RWPE2 (cell line): ENCODE measurements at regions not wholly inside any gene's neighbourhood (a gene's known extent, or its start where the extent isn't known, plus 50 kb on each side); places are given as distances from the start of the nearest gene placed in this dataset.

Source experiments
- ATAC-seq: fragments of 200-7000 bp; cut with Tn5 transposase; 3 replicates; pipeline ENCODE4 v1.9.1; 2021; ENCODE audit warnings: low read depth
- DNase-seq: peaks from one replicate; pipeline ENCODE4 v3.0.0-alpha.2; 2020; ENCODE audit warnings: low spot score
- H3K27ac ChIP-seq: fragments of 450-650 bp; 2 replicates; pipeline ENCODE4 v1.5.1; 2017; ENCODE audit warnings: mild to moderate bottlenecking; ENCODE audit not compliant: poor library complexity, severe bottlenecking
- H3K27me3 ChIP-seq: fragments of 250-450 bp; sonication (Bioruptor Pico); 2 replicates; pipeline ENCODE4 v1.5.1; 2021; ENCODE audit warnings: mild to moderate bottlenecking, moderate library complexity; ENCODE audit not compliant: insufficient read depth, poor library complexity, severe bottlenecking
- H3K36me3 ChIP-seq: fragments of 250-450 bp; sonication (Bioruptor Pico); 2 replicates; pipeline ENCODE4 v1.5.1; 2020; ENCODE audit warnings: low read depth, mild to moderate bottlenecking, moderate library complexity
- H3K4me1 ChIP-seq: fragments of 250-450 bp; sonication (Bioruptor Pico); 2 replicates; pipeline ENCODE4 v1.5.1; 2021; ENCODE audit warnings: mild to moderate bottlenecking, moderate library complexity; ENCODE audit not compliant: insufficient read depth, poor library complexity, severe bottlenecking
- H3K4me3 ChIP-seq: fragments of 250-450 bp; sonication (Bioruptor Pico); 2 replicates; pipeline ENCODE4 v1.5.1; 2021; ENCODE audit warnings: mild to moderate bottlenecking, moderate library complexity; ENCODE audit not compliant: severe bottlenecking
- H3K9me3 ChIP-seq: fragments of 250-450 bp; sonication (Bioruptor Pico); 2 replicates; pipeline ENCODE4 v1.5.1; 2021; ENCODE audit warnings: mild to moderate bottlenecking, moderate library complexity; ENCODE audit not compliant: severe bottlenecking
- TF ChIP-seq, protein P1 (sequence below): fragments of 450-650 bp; IDR thresholded peaks from one replicate; pipeline ENCODE4 v1.5.1; 2017; ENCODE audit warnings: mild to moderate bottlenecking, moderate library complexity; ENCODE audit not compliant: poor library complexity, severe bottlenecking

GRCh38 chr3:31305340-31305739 lies 227.4 kb upstream of the STT3B start:
- TF ChIP-seq, protein P1, sequence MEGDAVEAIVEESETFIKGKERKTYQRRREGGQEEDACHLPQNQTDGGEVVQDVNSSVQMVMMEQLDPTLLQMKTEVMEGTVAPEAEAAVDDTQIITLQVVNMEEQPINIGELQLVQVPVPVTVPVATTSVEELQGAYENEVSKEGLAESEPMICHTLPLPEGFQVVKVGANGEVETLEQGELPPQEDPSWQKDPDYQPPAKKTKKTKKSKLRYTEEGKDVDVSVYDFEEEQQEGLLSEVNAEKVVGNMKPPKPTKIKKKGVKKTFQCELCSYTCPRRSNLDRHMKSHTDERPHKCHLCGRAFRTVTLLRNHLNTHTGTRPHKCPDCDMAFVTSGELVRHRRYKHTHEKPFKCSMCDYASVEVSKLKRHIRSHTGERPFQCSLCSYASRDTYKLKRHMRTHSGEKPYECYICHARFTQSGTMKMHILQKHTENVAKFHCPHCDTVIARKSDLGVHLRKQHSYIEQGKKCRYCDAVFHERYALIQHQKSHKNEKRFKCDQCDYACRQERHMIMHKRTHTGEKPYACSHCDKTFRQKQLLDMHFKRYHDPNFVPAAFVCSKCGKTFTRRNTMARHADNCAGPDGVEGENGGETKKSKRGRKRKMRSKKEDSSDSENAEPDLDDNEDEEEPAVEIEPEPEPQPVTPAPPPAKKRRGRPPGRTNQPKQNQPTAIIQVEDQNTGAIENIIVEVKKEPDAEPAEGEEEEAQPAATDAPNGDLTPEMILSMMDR: no peak
- H3K4me3 ChIP-seq: no peak overlapping the region
- DNase-seq (no peak), ATAC-seq (no peak)
- no peak overlapping the region for H3K27ac ChIP-seq
- no peaks in the 10 kb centered on the region for H3K4me1 ChIP-seq
- H3K36me3 ChIP-seq: no peaks in the 10 kb centered on the region
- H3K27me3 ChIP-seq: no peaks in the 10 kb centered on the region
- no peaks in the 10 kb centered on the region for H3K9me3 ChIP-seq

GRCh38 chr3:31307131-31307785 lies 225.5 kb upstream of the STT3B start:
- no peak overlapping the region for H3K4me3 ChIP-seq
- no peaks in the 10 kb centered on the region for H3K9me3 ChIP-seq
- ATAC-seq (no peak), DNase-seq (no peak)
- no peaks in the 10 kb centered on the region for H3K4me1 ChIP-seq
- TF ChIP-seq, protein P1: no peak
- H3K27me3 ChIP-seq: no peaks in the 10 kb centered on the region
- no peaks in the 10 kb centered on the region for H3K36me3 ChIP-seq
- H3K27ac ChIP-seq: no peak overlapping the region

DNA sequence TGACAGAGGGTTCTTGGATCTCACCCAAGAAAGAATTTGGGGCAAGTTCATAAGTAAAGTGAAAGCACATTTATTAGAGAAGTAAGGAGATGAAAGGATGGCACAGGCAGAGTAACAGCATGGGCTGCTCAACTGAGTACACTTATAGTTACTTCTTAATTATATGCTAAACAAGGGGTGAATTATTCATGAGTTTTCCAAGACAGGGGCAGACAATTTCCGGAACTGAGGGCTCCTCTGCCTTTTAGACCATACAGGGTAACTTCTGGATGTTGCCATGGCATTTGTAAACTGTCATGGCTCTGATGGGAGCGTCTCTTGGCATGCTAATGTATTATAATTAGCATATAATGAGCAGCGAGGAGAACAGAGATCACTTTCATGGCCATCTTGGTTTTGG lies 221.2 kb upstream of the STT3B start:
- DNase-seq: no peak
- no peak overlapping the region for H3K27ac ChIP-seq
- no peaks in the 10 kb centered on the region for H3K36me3 ChIP-seq
- no peak for ATAC-seq
- H3K4me3 ChIP-seq: no peak overlapping the region
- TF ChIP-seq, protein P1: no peak
- H3K9me3 ChIP-seq: no peaks in the 10 kb centered on the region
- no peaks in the 10 kb centered on the region for H3K4me1 ChIP-seq
- no peaks in the 10 kb centered on the region for H3K27me3 ChIP-seq

GRCh38 chr3:31312400-31312799 lies 220.3 kb upstream of the STT3B start:
- H3K27me3 ChIP-seq: no peaks in the 10 kb centered on the region
- H3K9me3 ChIP-seq: no peaks in the 10 kb centered on the region
- H3K4me3 ChIP-seq: no peak overlapping the region
- TF ChIP-seq, protein P1: no peak
- no peak overlapping the region for H3K27ac ChIP-seq
- ATAC-seq (no peak), DNase-seq (no peak)
- no peaks in the 10 kb centered on the region for H3K36me3 ChIP-seq
- no peaks in the 10 kb centered on the region for H3K4me1 ChIP-seq

DNA sequence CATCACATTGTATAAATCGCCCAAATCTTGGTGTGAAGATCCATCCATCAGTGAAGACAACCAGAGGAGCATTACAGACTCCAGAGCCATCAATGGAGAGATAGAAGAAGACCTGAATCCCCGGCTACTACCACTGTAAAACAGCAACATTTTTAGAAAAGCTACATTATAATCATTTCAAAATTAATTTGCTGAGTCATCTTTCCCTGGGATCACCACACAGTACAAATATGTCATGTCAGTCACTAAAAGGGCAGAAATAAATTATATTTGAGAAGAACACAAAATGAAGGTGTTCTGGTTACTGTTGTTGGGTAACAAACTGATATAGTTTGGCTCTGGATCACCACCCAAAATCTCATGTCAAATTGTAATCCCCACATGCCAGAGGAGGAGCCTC lies 218.5 kb upstream of the STT3B start:
- no peak overlapping the region for H3K27ac ChIP-seq

More for the DNA sequence above, 218.5 kb upstream of the STT3B start:
- DNase-seq (no peak), ATAC-seq (no peak)
- no peaks in the 10 kb centered on the region for H3K36me3 ChIP-seq
- H3K4me3 ChIP-seq: no peak overlapping the region
- TF ChIP-seq, protein P1: no peak
- H3K27me3 ChIP-seq: no peaks in the 10 kb centered on the region
- H3K4me1 ChIP-seq: no peaks in the 10 kb centered on the region
- H3K9me3 ChIP-seq: no peaks in the 10 kb centered on the region
